ENCODE measurements at regions not wholly inside any gene's neighbourhood (a gene's known extent, or its start where the extent isn't known, plus 50 kb on each side); places are given as distances from the start of the nearest gene placed in this dataset.

DNA sequence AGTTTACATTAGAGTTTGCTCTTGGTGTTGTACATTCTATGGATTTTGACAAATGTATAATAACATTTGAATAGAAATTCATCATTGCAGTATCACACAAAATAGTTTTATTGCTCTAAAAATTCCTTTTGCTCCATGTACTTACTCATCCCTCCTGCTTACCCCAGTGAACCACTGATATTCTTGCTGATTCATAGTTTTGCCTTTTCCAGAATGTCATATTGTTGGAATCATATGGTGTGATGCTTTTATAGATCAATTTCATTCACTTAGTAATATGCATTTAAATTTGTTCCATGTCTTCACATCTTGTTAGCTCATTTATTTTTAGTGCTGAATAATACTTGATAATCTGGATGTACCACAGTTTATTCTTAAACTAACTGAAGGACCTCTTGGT is 1593.2 kb downstream of the C4orf33 start:
- TF ChIP-seq, protein P1, sequence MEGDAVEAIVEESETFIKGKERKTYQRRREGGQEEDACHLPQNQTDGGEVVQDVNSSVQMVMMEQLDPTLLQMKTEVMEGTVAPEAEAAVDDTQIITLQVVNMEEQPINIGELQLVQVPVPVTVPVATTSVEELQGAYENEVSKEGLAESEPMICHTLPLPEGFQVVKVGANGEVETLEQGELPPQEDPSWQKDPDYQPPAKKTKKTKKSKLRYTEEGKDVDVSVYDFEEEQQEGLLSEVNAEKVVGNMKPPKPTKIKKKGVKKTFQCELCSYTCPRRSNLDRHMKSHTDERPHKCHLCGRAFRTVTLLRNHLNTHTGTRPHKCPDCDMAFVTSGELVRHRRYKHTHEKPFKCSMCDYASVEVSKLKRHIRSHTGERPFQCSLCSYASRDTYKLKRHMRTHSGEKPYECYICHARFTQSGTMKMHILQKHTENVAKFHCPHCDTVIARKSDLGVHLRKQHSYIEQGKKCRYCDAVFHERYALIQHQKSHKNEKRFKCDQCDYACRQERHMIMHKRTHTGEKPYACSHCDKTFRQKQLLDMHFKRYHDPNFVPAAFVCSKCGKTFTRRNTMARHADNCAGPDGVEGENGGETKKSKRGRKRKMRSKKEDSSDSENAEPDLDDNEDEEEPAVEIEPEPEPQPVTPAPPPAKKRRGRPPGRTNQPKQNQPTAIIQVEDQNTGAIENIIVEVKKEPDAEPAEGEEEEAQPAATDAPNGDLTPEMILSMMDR (IDR thresholded peaks at IDR 0.05) = no peak
- no peak for TF ChIP-seq POLR2A (IDR thresholded peaks at IDR 0.05)
